MM.1S (cell line): ENCODE measurements at regions not wholly inside any gene's neighbourhood (a gene's known extent, or its start where the extent isn't known, plus 50 kb on each side); places are given as distances from the start of the nearest gene placed in this dataset.

ENCODE experiments used
- DNase-seq: peaks from one replicate; pipeline ENCODE4 v3.0.0-alpha.2; 2015
- H2AFZ ChIP-seq: fragments of 300-600 bp; sonication (generic); 2 replicates; pipeline ENCODE4 v1.6.0; 2016; ENCODE audit warnings: antibody characterized with exemption, low read length
- H3F3A ChIP-seq: fragments of 300-600 bp; sonication (generic); 2 replicates; pipeline ENCODE4 v1.6.1; 2016; ENCODE audit warnings: mild to moderate bottlenecking, antibody characterized with exemption, low read length, moderate library complexity, mixed read lengths; ENCODE audit not compliant: insufficient read depth
- H3K27ac ChIP-seq: fragments of 300-600 bp; sonication (generic); 2 replicates; pipeline ENCODE4 v1.5.1; 2016; ENCODE audit warnings: mild to moderate bottlenecking, low read length
- H3K27me3 ChIP-seq: fragments of 300-600 bp; sonication (generic); replicated peaks from 2 replicates; pipeline ENCODE4 v1.6.0; 2016; ENCODE audit warnings: low read length; ENCODE audit not compliant: insufficient read depth
- H3K36me3 ChIP-seq: fragments of 300-600 bp; sonication (generic); replicated peaks from 2 replicates; pipeline ENCODE4 v1.6.1; 2016; ENCODE audit warnings: mild to moderate bottlenecking, low read length, mixed read lengths; ENCODE audit not compliant: insufficient read depth
- H3K4me1 ChIP-seq: fragments of 300-600 bp; sonication (generic); 2 replicates; pipeline ENCODE4 v1.6.1; 2016; ENCODE audit warnings: low read length, mixed read lengths
- H3K4me2 ChIP-seq: fragments of 300-600 bp; sonication (generic); 2 replicates; pipeline ENCODE4 v1.6.0; 2016; ENCODE audit warnings: low read depth, low read length
- H3K4me3 ChIP-seq: fragments of 300-600 bp; sonication (generic); 2 replicates; pipeline ENCODE4 v1.5.1; 2016; ENCODE audit warnings: low read length, mixed read lengths
- H3K79me2 ChIP-seq: fragments of 300-600 bp; sonication (generic); 2 replicates; pipeline ENCODE4 v1.6.1; 2016; ENCODE audit warnings: mixed run types, low read length, mixed read lengths
- H3K9ac ChIP-seq: fragments of 300-600 bp; sonication (generic); 2 replicates; pipeline ENCODE4 v1.6.1; 2016; ENCODE audit warnings: low read length, mixed read lengths
- H3K9me2 ChIP-seq: fragments of 300-600 bp; sonication (generic); replicated peaks from 2 replicates; pipeline ENCODE4 v1.6.1; 2016; ENCODE audit warnings: mild to moderate bottlenecking, low read length, mixed read lengths; ENCODE audit not compliant: insufficient read depth
- H3K9me3 ChIP-seq: fragments of 300-600 bp; sonication (generic); replicated peaks from 2 replicates; pipeline ENCODE4 v1.6.1; 2016; ENCODE audit warnings: mild to moderate bottlenecking, low read length, mixed read lengths; ENCODE audit not compliant: insufficient read depth
- H4K20me1 ChIP-seq: fragments of 300-600 bp; sonication (generic); 2 replicates; pipeline ENCODE4 v1.6.1; 2016; ENCODE audit warnings: mild to moderate bottlenecking, low read length, moderate library complexity, mixed read lengths; ENCODE audit not compliant: insufficient read depth
- CTCF ChIP-seq: fragments of 300-600 bp; sonication (generic); IDR thresholded peaks from 2 replicates; pipeline ENCODE4 v1.5.1; 2016; ENCODE audit warnings: antibody characterized with exemption, low read length, mixed read lengths
- EZH2 ChIP-seq: fragments of 300-600 bp; sonication (generic); optimal IDR thresholded peaks from 2 replicates; pipeline ENCODE3; 2017; ENCODE audit warnings: low read depth, mild to moderate bottlenecking, antibody characterized with exemption, low read length, mixed read lengths
- EZH2phosphoT487 ChIP-seq: fragments of 300-600 bp; sonication (generic); IDR thresholded peaks from 2 replicates; pipeline ENCODE4 v1.6.1; 2018; ENCODE audit warnings: antibody characterized with exemption, low read length

GRCh38 chr6:159572439-159573110 is 120.5 kb downstream of the SOD2 start:
- H3K4me3 ChIP-seq: no peak overlapping the region
- no peak for DNase-seq
- H3K4me2 ChIP-seq: no peak overlapping the region
- TF ChIP-seq EZH2: no peak
- no peak for TF ChIP-seq EZH2phosphoT487
- TF ChIP-seq CTCF: no peak
- H3K79me2 ChIP-seq: no peaks in the 10 kb centered on the region
- H3F3A ChIP-seq: no peaks in the 10 kb centered on the region
- no peaks in the 10 kb centered on the region for H3K9me2 ChIP-seq
- H3K4me1 ChIP-seq: no peaks in the 10 kb centered on the region
- no peaks in the 10 kb centered on the region for H3K36me3 ChIP-seq
- no peak overlapping the region for H2AFZ ChIP-seq
- H3K27me3 ChIP-seq: no peaks in the 10 kb centered on the region
- H4K20me1 ChIP-seq: no peaks in the 10 kb centered on the region
- no peak overlapping the region for H3K27ac ChIP-seq
- no peaks in the 10 kb centered on the region for H3K9me3 ChIP-seq
- H3K9ac ChIP-seq: no peak overlapping the region

- no peak for TF ChIP-seq CTCF
- Histone ChIP-seq H3K79me2 (no peaks in the 10 kb centered on the region), H3K36me3 (no peaks in the 10 kb centered on the region), H3K27me3 (no peaks in the 10 kb centered on the region), H3K9me3 (no peaks in the 10 kb centered on the region), H2AFZ (no peak overlapping the region), H3K4me2 (no peak overlapping the region), H3K9me2 (no peaks in the 10 kb centered on the region), H3K4me1 (no peaks in the 10 kb centered on the region), H3K4me3 (no peak overlapping the region), H4K20me1 (no peaks in the 10 kb centered on the region), H3F3A (no peaks in the 10 kb centered on the region), H3K9ac (no peak overlapping the region), H3K27ac (no peak overlapping the region)
- DNase-seq: no peak
Measured at GRCh38 chr6:159565181-159565710, 127.8 kb downstream of the SOD2 start.

- Histone ChIP-seq H3K4me1 (no peaks in the 10 kb centered on the region), H3F3A (no peaks in the 10 kb centered on the region), H3K4me2 (no peak overlapping the region), H3K9me3 (no peaks in the 10 kb centered on the region), H3K36me3 (no peaks in the 10 kb centered on the region), H3K79me2 (no peaks in the 10 kb centered on the region), H3K4me3 (no peak overlapping the region), H3K9me2 (no peaks in the 10 kb centered on the region), H3K27ac (no peak overlapping the region), H3K9ac (no peak overlapping the region), H2AFZ (no peak overlapping the region), H3K27me3 (no peaks in the 10 kb centered on the region), H4K20me1 (no peaks in the 10 kb centered on the region)
- no peak for TF ChIP-seq CTCF
- TF ChIP-seq EZH2phosphoT487: no peak
- no peak for TF ChIP-seq EZH2
- DNase-seq: no peak
Measured at GRCh38 chr6:159564456-159564855, 128.6 kb downstream of the SOD2 start.
